ENCODE measurements at regions not wholly inside any gene's neighbourhood (a gene's known extent, or its start where the extent isn't known, plus 50 kb on each side); places are given as distances from the start of the nearest gene placed in this dataset.

GRCh38 chr2:217274578-217274977 lies 414.7 kb upstream of the TNP1 start:
- no peak for DNase-seq (ENCODE audit: low spot score)

- no peak for DNase-seq (ENCODE audit: low spot score)
Measured at GRCh38 chr2:217273851-217274250, 414.0 kb upstream of the TNP1 start.

- DNase-seq (ENCODE audit: low spot score) = no peak
Measured at GRCh38 chr2:217273162-217273561, 413.3 kb upstream of the TNP1 start.

- no peak for DNase-seq (ENCODE audit: low spot score)
Measured at GRCh38 chr2:217271813-217272212, 411.9 kb upstream of the TNP1 start.

- DNase-seq (ENCODE audit: low spot score) = peak; percentile 22
Measured at GRCh38 chr2:217270485-217271121, 410.7 kb upstream of the TNP1 start.

GRCh38 chr2:217269701-217270484 lies 410.0 kb upstream of the TNP1 start:
- DNase-seq (ENCODE audit: low spot score) = no peak

GRCh38 chr2:217268978-217269377 lies 409.1 kb upstream of the TNP1 start:
- DNase-seq (ENCODE audit: low spot score) = no peak

GRCh38 chr2:217267758-217268157 lies 407.9 kb upstream of the TNP1 start:
- DNase-seq (ENCODE audit: low spot score) = no peak

DNA sequence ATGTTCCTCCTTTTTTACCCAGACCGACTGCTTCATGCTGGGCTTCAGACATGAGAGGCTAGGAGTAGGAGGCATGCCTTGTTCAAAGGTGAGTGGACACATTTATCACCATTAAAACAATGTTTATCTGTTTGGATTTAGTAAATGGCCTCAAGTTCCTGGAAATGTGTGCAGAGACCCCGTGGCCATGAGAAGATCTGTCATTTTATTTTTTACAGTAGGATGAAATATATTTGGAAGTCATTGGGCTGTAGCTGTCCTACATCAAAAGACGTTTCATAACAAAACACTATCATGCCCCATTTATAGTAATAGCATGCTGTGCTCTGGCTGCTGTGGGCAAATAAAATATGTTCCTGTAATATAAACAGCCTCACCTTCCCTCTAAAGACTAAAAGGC lies 403.9 kb upstream of the TNP1 start:
- no peak for DNase-seq (ENCODE audit: low spot score)

DNA sequence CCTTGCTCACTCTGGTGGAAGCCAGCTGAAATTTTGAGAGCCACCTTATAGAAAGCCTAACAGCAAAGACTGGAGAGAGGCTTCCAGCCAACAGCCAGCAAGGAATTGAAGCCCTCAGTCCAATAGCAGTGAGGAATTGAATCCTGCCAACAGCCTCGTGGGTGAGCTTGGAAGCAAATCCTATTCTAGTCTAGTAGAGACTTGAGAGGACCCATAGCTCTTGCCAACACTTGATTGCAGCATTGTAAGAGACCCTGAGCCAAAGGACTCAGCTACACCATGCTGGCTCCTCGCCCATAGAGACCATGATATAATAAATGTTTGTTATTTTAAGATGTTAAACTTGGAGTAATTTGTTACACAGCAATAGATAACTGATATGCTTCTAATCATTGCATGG lies 403.0 kb upstream of the TNP1 start:
- DNase-seq (ENCODE audit: low spot score) = no peak

GRCh38 chr2:217261452-217261851 lies 401.6 kb upstream of the TNP1 start:
- DNase-seq (ENCODE audit: low spot score) = no peak

DNA sequence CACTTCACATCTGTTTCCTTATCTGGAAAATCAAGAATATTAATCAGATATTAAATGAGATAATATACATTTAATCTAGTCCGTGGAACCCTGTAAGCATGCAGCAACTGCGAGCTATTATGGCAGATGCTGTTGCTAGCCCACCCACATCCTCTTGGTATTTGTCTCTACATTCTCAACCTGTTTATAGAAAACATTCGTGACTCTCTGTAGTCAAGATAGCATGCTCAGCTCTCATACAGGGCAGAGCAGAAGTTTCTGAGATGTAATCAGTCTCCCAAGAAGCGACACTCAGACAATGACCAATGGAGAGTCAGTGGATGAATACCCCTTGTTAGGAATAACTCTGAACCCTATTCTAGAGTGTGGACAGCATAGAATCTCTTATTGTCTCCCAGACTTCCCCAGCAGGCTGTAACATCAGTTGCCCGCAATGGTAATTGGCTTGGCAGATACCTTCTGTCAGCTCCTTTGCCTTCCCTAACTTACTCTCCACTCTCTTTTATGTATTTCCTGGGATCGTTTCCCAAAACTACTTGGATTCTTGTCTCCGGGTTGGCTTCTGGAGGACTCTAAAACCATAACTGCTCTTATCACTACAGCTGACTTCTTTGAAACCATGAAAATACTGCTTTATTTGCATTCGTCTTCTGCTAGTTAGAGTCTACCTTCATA lies 400.7 kb upstream of the TNP1 start:
- no peak for DNase-seq (ENCODE audit: low spot score)

GRCh38 chr2:217258170-217258569 lies 398.3 kb upstream of the TNP1 start:
- no peak for DNase-seq (ENCODE audit: low spot score)

DNA sequence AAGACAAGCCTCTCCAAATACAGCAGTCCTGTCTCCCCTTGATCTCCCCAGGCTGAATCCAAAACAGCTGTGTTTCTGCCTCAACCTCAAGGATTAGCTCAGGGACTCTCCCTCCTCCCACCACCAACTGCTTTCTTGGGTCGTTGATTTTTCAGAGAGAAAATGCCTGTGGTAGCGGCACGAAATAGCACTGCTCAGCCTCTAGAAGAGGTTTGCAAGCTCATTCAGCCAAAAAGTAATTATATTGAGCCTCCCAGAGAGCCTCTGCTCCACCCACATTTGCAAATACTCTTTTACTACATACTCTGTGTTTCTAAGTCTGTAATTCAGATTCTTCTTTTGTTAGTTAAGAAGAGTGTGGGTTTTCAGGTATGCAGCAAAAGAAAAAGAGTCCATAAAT lies 396.4 kb upstream of the TNP1 start:
- DNase-seq (ENCODE audit: low spot score) = peak; percentile 41

- DNase-seq (ENCODE audit: low spot score) = no peak
Measured at GRCh38 chr2:217254111-217254510, 394.2 kb upstream of the TNP1 start.

- no peak for DNase-seq (ENCODE audit: low spot score)
Measured at GRCh38 chr2:217252181-217252580, 392.3 kb upstream of the TNP1 start.

DNA sequence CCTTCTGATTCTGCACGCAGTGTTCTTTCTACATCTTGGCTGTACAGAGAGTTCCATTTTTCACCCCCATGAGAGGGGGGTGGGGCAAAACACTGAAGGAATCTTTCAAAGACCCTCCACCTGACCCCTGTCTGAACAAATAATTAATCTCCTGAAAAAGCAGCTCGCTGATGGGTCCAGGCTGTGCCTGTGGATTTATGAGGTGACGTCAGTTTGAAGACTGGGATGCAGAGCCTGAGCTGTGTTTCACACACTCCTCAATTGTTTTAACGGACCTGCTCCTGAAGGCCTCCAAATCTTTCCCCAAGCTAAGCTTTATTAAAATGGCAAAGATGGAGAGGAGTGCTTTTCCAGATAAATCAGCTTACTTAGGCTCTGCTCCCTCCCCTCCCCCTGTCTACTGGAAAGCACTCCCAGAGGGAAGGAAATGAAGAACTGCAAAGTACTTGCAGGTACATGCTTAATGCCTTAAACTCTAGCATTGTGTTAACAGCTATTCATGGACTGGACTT lies 390.2 kb upstream of the TNP1 start:
- DNase-seq (ENCODE audit: low spot score) = no peak

GRCh38 chr2:217249121-217250012 lies 389.5 kb upstream of the TNP1 start:
- DNase-seq (ENCODE audit: low spot score) = no peak

DNA sequence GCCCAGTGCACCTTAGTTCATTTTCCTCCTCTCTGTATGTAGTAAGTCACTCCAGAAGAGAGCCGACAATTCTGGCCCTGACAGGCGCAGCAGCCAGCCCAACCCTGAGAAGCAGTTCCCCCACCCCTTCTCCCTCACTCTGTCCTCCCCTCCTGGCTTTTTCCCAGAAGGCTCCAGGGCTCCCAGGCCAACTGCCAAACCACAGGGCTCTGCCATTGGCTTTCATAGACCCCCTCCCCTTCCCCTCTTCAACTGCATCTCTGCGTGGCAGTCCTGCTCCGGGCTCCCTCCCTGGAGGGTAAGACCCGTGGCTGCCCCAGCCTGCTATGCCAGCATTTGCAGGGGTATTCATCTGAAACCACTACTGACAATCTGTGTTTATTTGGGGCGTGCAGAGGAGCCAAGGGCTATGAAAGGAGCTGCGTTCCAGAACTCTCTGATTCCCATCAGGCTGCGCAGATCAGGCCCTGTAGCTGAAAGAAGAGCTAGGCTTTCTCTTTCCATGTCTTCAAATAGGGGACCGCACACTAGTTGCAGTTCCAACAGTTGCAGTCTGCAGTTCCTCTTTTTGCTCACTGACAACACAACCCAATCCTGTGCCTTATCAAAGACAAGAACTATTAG lies 388.6 kb upstream of the TNP1 start:
- no peak for DNase-seq (ENCODE audit: low spot score)

- no peak for DNase-seq (ENCODE audit: low spot score)
Measured at GRCh38 chr2:217247476-217247875, 387.6 kb upstream of the TNP1 start.

DNA sequence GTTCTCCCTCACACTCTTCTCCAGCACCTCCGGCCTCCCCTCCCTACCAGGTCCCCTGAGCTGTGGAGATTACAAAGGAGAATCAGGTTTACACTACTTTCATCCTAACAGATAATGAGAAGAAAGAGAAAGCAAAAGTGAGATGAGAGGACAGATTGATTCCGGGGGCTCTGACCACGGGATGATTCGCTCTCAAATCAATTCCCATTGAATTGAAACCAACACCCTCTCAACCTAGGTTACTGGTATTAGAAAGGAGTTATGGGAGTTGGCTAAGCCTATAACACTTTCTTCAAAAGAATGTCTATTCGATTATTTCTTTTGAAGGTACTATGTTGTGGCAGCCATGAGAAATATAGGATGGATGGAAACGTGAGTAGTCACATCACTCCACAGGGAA lies 386.2 kb upstream of the TNP1 start:
- no peak for DNase-seq (ENCODE audit: low spot score)

- DNase-seq (ENCODE audit: low spot score) = no peak
Measured at GRCh38 chr2:217244815-217245214, 385.0 kb upstream of the TNP1 start.

Data from AG20443 (cell line).